Activated naive CD4-positive, alpha-beta T cell treated with anti-CD3 and anti-CD28 coated beads, Interleukin-2, amount 10 ng/mL, durations not matched to agents 7 days and 5 days (primary cell): ENCODE measurements at regions not wholly inside any gene's neighbourhood (a gene's known extent, or its start where the extent isn't known, plus 50 kb on each side); places are given as distances from the start of the nearest gene placed in this dataset.
A peak's percentile ranks its signal among the peaks of the same experiment; 100 is the strongest.
"Not testable (repeated sequence)": the region's sequence is repeated elsewhere in the genome, so short reads cannot be mapped to it uniquely, and the experiment has no call there.

Experiments used
- CTCF ChIA-PET: fragments of 350-600 bp; sonication (Branson Sonifier 250); formaldehyde crosslinking; loops from one replicate; lab custom pipeline; 2021; ENCODE audit warnings: antibody characterized with exemption; lab: Charles Lee
- DNase-seq: peaks from one replicate; pipeline ENCODE4 v3.0.0-alpha.2; 2020
- H3K27ac Mint-ChIP-seq: one replicate; pipeline ENCODE4 v1.8.0; 2021; ENCODE audit warnings: mild to moderate bottlenecking, moderate library complexity, mixed read lengths
- H3K27me3 Mint-ChIP-seq: one replicate; pipeline ENCODE4 v1.8.0; 2021; ENCODE audit warnings: mild to moderate bottlenecking, mixed read lengths
- H3K36me3 Mint-ChIP-seq: one replicate; pipeline ENCODE4 v1.8.0; 2021; ENCODE audit warnings: mixed read lengths
- H3K4me1 Mint-ChIP-seq: one replicate; pipeline ENCODE4 v1.8.0; 2021; ENCODE audit warnings: mixed read lengths
- H3K4me3 Mint-ChIP-seq: one replicate; pipeline ENCODE4 v1.8.0; 2021; ENCODE audit warnings: mild to moderate bottlenecking, moderate library complexity, mixed read lengths
- H3K9me3 Mint-ChIP-seq: one replicate; pipeline ENCODE4 v1.8.0; 2021; ENCODE audit warnings: mixed read lengths

- peak; percentile 57 for DNase-seq
- H3K4me1 Mint-ChIP-seq, CTCF ChIA-PET, H3K9me3 Mint-ChIP-seq, H3K36me3 Mint-ChIP-seq: not testable (repeated sequence)
- Mint-ChIP-seq H3K4me3 (peak overlapping the region; percentile 81), H3K27ac (peak overlapping the region; percentile 70), H3K27me3 (peaks cover 22% of the 10 kb centered on the region)
These were observed 533.4 kb upstream of the DEFB115 start for GRCh38 chr20:30723934-30724687.

GRCh38 chr20:30724688-30725074 lies 532.8 kb upstream of the DEFB115 start:
- H3K27ac Mint-ChIP-seq, H3K4me1 Mint-ChIP-seq, DNase-seq, H3K9me3 Mint-ChIP-seq, CTCF ChIA-PET, H3K36me3 Mint-ChIP-seq: not testable (repeated sequence)
- peaks cover 22% of the 10 kb centered on the region for H3K27me3 Mint-ChIP-seq
- H3K4me3 Mint-ChIP-seq = peak overlapping the region; percentile 81

GRCh38 chr20:30725188-30725587 lies 532.3 kb upstream of the DEFB115 start:
- CTCF ChIA-PET, H3K4me3 Mint-ChIP-seq, H3K36me3 Mint-ChIP-seq, DNase-seq, H3K9me3 Mint-ChIP-seq, H3K4me1 Mint-ChIP-seq, H3K27ac Mint-ChIP-seq: not testable (repeated sequence)
- H3K27me3 Mint-ChIP-seq = peaks cover 22% of the 10 kb centered on the region

- H3K4me3 Mint-ChIP-seq, H3K36me3 Mint-ChIP-seq, H3K4me1 Mint-ChIP-seq, CTCF ChIA-PET, DNase-seq, H3K27ac Mint-ChIP-seq: not testable (repeated sequence)
- Mint-ChIP-seq H3K27me3 (peaks cover 22% of the 10 kb centered on the region), H3K9me3 (peaks cover 10% of the 10 kb centered on the region)
These were observed 529.1 kb upstream of the DEFB115 start for GRCh38 chr20:30728271-30728885.
